NCI-H146 treated with DMSO at 0.1 percent for 48 hours (cell line): ENCODE measurements at regions not wholly inside any gene's neighbourhood (a gene's known extent, or its start where the extent isn't known, plus 50 kb on each side); places are given as distances from the start of the nearest gene placed in this dataset.
"Not testable (repeated sequence)": the region's sequence is repeated elsewhere in the genome, so short reads cannot be mapped to it uniquely, and the experiment has no call there.

Source experiments
- DNase-seq: peaks from one replicate; lab custom pipeline; 2025; ENCODE audit not compliant: unreplicated experiment; lab: John Stamatoyannopoulos, UW

DNA sequence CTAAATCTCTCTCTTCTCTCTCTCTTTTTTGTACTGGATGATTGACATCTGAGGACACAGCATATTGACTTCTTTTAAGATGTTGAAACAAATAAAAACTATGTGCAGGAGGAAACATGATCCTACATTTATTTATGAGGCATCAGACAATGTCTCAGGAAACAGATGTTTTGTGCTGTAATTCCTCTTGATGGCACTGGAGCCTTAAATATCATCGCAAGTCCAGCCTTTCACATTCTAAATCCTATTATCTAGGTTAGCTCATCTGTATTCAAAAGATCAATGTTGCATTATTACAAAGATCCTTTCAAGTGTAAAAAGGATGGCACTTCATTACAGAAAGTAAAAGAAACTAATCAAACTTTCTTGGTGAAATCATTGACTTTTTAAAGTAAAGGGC is 63.9 kb downstream of the MAT2B start:
- DNase-seq = no peak

DNA sequence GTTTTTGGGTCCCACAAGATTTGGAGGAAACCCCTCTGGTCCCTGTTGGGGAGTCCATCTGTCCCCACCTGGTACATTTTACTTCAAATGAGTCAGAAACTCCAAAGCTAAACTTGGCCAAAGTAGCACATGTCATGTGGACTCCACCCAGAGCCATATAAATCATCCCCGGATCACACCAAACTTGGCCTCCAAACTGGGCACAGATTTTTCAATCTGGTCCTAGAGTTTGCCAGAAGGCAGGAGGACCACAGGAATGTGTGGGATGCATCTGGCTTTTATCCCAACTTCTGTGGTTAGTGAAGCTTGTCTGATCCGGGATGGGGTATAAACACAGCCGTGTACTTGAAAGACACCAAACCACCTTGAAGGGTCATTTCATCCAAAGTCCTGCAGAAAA is 66.3 kb downstream of the MAT2B start:
- no peak for DNase-seq

DNA sequence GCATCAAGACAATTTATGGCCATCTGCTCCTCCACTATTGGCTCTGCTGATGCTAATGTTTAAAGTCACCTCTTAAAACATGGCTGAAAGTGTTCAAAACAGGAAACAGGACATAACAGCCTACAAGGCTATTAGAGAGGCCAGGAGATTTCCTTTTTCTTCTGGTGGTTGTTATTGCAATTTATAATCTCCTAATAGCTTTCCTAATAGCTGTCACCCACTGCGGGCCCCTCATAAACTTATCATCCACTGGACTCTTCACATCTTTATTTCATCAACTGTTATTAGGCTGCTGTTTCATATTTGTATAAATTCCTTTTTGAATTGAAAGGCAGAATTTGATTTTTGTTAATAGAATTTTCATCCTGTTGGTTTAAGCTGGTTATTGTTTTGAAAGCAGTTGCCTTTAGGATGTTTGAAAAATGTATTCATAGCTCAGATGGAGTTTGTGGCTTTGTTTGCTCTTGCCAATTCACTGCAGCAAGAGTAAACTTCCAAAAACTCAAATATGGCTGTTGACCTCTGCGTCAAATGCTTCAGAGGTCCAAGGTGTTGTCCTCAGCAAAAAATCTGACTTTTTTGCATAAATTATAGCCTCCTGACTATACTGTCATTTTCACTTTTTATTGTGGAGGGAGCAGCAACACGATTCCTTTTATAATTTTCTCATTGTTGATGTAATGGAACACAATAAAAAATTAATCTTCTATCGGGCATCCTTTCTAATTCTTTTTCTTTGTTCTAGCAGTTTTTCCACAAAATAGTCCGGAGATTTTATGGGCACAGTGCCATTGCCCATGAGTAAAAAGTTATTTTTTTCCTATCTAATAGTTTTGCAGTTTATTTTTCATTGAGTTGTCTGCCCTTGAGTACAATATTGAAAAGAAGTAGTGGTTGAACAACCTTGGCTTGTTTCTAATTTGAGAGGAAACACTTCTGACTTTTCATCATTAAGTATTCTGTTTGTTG is 69.3 kb downstream of the MAT2B start:
- no peak for DNase-seq

DNA sequence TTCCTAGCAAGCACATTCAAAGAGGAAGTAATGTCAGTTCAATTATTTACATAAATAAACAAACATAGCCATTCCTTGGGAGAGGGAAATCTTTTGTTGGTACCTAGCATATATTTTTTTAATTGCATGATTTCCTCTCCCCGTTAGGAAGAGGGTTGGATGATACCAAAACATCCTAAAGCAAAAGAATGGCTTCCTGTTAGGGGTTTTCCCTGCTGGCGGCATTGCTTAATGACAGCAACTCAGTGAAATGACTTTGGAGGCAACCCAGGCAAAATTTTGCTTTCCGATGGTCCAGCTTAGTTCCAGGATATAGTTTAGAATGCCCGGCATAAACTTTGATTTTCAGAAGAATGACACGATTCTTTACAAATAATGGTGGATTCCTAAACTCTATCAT is 73.2 kb downstream of the MAT2B start:
- DNase-seq = no peak

DNA sequence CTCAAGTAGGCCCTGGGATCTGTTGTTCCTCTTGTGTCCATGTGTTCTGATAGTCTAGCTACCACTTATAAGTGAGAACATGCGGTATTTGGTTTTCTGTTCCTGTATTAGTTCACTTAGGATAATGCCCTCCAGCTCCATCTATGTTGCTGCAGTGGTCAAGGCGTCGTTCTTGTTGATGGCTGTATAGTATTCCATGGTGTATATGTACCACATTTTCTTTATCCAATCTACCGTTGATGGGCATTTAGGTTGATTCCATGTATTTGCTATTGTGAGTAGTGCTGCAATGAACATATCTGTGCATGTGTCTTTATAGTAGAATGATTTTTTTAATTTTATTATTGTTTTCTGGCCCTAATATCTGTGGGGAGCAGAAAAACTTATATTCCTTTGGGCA is 74.3 kb downstream of the MAT2B start:
- no peak for DNase-seq

DNA sequence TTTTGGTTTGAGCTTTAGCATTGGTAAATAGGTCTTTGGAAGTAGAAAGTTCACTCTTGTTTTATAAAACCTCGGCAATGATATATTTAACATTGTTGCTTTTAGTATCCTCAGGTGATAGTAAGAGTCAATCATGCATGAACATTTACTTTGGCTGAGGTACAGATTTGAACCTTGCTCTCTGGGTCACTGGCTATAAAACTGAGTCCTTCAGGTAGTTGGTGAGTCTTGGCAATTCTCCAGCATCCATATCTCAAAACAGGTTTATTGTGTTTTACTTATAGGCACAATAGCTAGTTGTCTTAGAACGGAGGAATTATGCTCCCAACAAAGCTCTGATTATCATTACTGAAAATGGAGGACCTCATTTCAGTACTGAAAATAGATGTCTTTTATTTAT is 75.1 kb downstream of the MAT2B start:
- no peak for DNase-seq

DNA sequence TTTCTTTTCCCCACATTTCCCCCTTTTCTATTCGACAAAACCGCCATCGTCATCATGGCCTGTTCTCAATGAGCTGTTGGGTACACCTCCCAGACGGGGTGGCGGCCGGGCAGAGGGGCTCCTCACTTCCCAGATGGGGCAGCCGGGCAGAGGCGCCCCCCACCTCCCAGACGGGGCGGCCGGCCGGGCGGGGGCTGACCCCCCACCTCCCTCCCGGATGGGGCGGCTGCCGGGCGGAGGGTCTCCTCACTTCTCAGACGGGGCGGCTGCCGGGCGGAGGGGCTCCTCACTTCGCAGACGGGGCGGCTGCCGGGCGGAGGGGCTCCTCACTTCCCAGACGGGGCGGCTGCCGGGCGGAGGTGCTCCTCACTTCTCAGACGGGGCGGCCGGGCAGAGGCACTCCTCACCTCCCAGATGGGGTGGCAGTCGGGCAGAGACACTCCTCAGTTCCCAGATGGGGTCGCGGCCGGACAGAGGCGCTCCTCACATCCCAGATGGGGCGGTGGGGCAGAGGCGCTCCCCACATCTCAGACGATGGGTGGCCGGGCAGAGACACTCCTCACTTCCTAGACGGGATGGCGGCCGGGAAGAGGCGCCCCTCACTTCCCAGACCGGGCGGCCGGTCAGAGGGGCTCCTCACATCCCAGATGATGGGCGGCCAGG is 78.2 kb downstream of the MAT2B start:
- DNase-seq = not testable (repeated sequence)

DNA sequence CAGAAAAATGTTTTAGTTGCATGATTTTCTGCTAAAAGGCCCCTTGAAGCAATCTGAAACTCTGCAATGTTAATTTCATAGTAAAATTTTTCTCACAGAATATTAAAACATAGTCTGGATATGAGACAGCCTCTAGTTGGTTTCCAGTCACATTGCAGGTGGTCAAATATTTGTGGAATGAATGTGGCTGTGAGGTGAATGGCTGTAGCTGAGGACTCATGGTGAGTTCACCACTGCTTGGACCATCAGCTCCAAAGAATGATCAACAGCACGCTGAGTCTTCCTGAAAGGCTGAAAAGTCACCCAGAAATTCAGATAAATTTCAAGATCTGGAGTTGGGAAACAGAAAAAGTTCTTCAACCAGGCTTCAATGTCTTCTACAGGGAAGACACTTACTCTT is 79.8 kb downstream of the MAT2B start:
- DNase-seq = no peak

DNA sequence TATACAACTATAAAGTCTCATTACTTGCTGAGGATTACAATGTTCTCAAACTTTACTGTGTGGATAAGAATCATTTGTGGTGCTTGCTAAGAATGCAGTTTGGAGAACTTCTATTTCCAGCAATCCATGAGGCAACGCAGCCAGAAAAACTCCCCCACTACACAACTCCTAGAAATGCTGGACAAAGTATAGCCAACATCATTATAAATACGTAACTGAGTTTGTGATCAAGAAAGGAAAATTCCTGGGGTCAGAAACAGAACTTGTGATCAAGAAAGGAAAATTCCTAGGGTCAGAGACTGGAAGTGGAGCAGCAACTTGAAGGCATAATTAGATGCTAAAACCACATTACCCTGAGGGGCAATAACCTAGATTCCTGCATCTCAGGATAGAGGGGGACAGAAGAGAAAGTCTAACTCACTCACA is 81.1 kb downstream of the MAT2B start:
- no peak for DNase-seq

DNA sequence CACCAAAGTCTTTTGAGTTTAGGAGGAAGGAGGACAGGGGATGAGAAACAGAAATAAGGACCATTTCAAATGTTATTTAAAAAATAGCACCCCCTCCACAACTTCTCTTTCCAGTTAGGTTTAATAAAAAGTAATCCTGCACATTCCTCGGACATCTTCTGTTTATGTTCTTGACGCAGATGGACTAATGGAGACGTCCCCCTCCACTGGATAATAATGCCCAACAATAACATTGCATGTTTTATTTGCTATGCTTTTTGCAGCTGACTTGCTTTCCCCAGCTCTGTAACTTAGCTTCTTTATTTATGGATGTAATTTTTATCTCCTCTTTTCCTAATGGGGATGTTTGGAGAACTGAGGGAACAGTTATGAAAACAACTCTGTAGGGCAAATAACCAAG is 89.5 kb downstream of the MAT2B start:
- DNase-seq = no peak

DNA sequence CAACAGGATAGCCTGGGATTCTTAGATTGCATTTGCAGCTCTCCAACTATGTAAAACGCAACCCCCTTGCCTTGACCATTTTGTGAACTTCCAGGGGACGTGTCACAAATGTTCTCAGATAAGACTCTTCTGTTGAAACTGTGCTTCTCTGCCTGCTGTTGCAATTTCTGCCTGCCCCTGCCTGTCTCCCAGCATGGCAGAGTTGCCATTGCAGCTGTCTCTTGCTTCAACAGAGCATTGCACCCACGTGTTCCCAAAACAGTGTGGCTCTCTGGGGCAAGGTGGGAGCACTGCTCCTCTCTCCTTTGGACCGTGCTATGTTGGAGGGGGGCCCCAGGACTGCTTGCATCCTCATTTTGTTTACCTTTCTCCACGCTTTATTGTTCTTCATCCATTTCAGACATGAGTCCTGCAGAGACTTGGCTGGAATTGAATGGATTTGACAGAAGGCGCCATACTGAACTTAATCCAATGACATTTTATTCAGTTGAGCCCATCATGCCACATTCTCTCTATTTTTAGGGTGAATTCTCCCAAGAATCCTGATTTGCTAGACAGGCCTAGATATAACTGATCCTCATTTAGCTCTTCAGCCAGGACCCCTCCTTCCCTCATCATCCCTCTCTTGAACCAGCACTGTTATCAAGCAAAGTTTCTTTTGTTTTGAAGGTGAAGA is 90.7 kb downstream of the MAT2B start:
- DNase-seq = no peak

DNA sequence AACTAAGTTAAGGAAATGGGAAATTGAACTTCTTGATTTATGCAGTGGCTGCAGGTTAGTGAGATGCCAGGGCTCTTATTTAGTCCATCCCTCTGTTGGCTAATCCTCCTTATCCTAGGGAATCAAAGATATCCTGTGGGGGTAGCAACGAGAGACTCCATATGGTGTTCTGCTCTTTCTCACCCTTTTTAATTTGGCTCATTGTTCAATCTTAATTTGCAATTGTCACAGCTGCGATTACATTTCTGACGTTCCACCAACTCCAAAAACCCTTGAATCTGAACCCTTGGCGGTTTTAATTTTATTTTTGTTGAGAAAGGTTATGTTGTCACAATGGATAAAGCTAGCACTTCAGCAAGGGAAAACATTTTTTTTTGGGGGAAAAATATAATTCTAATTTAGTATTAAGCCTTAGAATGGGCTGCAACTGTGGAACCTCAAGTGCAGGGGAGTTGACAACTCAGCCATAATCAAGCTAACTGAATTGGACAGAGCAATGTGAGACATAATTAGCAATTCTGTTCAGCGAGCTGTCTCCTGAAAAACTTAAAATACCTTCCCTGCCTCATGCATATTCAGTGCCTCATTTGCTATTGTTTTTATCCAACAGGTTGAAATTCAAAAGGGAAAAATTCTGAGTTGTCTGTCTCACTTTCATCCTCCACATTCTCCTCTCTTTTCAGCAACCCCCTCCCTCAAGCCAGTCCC is 91.3 kb downstream of the MAT2B start:
- no peak for DNase-seq

DNA sequence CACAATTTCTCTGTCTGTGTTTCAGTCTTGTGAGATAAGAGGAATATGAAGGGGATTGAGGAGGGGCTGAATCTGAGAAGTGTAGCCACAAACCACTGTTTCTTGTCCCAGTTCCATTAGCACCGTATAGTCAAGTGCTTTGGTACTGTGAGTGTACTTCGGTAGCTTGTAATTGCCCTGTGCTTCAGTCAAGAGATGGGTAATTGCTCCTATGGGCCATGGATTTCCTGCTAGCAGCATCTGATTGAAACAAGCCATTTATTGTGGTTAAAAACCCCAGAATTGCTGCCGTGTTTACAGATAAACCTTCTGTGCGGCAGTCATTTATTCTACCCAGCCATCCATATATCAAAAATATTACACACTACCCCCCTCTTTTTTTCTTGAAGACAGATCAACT is 98.6 kb downstream of the MAT2B start:
- DNase-seq = no peak

DNA sequence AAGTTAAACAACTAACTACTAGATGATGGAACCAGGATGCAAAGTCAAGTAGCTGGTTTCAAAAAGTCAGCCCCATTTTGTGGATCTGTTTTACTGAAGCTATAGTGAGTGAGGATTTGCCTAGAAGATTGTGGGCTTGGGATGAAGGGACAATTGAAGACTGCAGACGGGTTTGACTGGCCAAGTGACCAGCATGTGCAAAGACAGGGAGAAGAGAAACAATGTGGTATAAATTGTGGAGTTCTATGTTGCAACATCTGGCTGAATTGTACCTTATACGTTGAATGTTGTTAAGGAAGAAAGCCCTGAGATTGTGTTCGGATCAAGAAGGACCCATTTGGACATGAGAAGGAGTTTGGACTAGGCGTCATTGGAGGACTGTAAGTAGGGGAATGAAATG is 101.8 kb downstream of the MAT2B start:
- DNase-seq = no peak

DNA sequence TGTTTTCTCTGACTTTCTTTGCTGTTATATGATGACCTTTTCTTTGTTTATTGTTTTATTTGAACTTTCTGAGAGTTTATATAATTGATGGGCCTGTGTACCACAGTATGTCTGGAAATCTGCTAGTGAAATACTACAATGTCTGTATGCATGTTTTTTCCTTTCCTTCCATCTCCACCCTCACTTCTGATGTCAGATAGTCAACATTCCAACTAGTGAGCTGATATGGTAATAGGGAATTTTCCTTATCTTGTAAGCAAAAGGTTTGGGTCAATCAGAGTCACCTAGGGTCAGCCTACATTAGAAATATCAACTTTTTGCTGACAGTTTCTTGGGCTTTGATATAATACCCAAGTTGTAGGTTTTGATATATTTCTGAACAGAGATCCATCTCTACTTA is 103.2 kb downstream of the MAT2B start:
- no peak for DNase-seq

DNA sequence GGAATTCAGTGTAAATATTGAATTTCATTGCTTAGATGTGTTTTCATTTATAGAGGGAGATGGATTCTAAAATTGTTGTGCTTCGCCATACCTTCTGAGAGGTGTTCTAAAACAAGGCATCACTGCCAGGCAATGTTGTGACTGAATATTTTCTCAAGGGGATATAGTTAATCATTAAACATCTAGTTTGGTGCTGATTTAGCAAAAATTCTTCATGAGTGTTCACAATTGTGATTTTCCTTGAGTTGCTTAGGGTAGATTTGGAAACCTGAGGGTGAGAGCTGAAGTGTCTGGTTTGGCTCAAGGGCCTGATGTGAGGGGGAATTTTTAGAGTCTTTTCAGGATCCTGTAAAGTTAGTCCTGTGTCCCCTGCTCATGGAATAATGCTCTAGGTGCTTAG is 104.5 kb downstream of the MAT2B start:
- DNase-seq = no peak

DNA sequence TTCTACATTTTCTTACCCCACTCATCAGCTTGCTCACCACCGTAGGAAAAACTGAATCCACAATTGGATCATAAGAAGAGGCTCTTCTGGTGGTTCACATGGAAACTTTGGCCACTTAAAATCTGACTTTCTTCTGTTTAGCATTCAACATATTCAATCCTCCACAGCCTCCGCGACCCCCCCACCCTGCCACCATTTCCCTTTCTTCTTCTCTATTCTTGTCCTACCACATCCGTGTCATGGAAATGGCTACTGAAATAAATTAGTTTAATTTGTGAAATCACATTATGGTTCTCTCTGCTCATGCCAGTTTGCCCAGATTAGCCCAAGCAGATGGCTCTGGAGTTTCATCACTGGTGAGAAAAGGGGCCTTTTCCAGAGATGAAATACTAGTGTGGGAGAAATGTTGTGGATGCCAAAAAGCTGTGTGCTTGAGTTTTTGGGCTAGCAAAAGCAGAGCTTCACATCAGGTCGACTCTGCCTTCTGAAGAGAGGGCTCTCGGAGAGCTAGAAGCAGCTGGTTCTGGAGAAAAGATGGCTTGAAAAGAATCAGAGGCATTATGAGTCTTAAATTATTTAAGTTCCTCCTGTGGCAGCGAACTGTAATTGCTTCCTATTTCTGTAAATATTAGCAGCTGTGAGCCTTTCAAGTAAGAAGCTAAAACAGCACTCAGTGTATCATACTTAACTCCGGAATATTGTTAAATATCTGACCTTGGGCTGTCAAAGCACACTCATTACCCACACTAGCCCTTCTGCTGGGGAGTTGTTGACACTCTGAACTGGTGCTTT is 107.1 kb downstream of the MAT2B start:
- no peak for DNase-seq

DNA sequence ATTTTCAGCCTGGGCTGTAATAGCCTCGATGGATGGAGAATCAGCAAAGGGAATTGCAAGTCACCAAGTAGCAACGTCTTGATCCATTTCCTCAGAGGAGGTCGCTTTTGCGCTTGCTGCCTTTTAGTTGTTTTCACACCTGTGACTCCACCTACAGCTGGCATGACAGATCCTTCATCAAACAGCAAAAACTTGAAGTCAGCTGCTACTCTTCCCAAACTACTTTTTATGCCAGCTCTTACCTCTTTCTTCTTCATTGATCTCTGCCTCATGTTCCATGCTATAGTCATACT is 107.7 kb downstream of the MAT2B start:
- DNase-seq = no peak

DNA sequence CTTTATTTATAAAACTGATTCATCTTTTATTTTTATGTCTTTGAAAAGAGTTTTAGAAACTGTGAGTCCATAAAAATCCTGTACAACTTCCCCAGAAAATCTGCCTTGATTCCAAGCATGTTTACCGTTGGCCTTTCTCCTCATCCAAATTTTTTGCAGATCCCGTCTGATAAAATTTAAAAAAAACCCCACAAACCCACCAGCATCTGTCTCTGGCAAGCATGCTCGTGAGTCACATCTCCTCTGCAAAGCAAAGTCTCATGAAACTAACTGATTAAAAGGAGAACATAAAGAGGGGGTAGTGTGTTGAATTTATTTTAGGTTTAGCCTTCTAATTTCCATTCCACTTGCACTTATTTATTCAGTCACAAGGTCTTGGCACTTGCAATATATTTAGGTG is 109.4 kb downstream of the MAT2B start:
- DNase-seq = no peak

DNA sequence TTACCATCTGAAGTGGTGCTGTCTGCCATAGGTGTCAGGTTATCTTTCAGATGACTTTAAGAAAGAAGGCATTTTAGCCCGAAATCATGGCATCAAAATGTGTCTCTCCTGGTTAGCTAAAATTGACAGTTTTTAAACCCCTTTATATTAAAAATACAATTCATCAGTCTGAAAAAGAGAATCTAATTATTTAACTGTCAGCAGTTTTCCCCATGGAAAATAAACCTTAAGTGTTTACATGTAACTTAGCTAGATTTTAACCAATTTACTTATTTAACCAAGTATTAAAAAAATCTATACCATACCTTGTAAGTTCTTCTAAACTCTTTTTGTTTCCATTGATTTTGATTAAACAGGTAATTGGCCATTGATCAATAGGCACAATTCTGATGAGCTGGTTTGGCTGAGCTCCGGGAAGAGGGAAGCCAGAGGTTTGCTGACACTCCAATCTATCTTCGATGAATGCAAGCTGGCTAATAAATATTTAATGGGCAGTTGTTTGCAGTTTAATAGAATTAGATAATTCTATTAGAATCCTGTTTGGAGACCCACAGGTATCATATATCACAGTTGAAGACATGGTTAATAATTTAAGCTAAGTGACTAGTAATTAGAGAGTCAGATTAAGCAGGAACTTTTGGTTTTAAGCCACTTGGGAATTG is 114.0 kb downstream of the MAT2B start:
- DNase-seq = no peak
